ENCODE measurements at regions not wholly inside any gene's neighbourhood (a gene's known extent, or its start where the extent isn't known, plus 50 kb on each side); places are given as distances from the start of the nearest gene placed in this dataset.

DNA sequence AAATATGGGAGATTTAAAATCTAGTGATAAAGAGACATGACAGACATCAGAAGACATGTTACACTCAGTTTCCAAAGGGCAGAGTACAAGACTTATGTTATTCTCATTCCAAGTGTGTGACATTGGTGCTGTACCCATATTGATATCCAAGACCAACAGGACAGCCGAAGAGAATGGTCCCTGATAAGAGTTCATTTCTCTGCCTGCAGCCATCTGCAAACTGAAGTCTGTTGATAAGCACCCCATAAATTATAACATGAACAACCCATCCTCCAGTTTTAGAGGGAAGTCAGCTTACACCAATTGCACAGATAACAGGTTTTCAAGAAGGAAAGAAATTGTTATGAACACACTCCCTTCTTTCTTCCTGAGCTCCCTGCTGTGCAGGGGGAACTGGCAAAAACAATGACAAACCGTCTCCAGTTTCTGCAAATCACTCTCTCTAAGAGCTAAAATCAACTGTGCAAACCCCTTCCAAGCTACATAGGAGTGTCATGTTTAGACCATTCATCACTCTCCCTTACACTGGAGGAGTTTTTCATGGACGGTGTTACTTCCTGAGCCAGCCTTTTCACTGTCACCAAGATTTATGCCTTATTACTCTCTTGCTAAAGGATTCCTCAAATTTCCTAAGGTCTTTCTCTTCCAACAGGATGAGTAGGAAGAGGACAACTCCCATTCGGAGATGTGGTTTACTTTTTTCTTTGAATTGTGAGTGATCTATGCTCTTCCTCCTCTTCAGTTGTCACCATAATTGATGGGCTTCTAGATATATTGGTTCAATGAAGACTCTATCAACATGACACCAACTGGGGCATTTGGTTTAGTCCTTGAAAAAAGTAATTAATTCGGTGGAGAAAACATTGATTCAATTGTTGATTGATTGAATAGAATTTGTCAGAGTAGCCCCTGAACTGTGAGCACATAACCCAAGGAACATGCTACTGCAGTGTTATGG, 80.3 kb upstream of the FAM171A1 start:
- H3K9ac ChIP-seq (ENCODE audit: insufficient read depth in 1 of 2, low read length in 2 of 2), result no peak overlapping the region
- no peak for ATAC-seq (ENCODE audit: insufficient read depth, low FRiP score)

DNA sequence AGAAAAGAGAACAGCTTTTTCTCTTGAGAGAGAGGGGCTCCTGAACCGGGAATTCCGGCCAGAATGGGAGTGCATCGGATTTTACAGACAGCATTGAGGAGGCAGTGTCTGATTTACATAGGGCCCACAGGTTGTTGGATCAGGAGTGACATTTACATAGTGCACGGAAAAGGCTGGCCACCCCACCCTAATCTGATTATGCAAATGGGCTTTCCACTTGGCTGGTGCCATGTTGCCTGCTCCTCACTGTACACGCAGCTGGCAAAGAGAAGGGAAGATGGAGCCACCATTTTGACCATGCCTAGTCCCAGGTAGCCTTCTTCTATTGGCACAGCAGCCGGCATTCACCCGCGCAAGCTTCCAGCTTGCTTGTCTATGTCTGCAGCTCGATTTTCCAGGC, 77.5 kb upstream of the FAM171A1 start:
- DNase-seq (no peak), ATAC-seq (ENCODE audit: insufficient read depth, low FRiP score) (no peak)
- H3K36me3 ChIP-seq (ENCODE audit: control insufficient read depth in 4 of 4, insufficient read depth in 4 of 4, low read length in 4 of 4), result no peaks in the 10 kb centered on the region
- no peak overlapping the region for H3K4me3 ChIP-seq
- H3K27ac ChIP-seq (ENCODE audit: low read depth in 1 of 2, low read length in 1 of 2), result no peak overlapping the region
- H3K4me1 ChIP-seq (ENCODE audit: control insufficient read depth in 5 of 5, insufficient read depth in 5 of 5, low read length in 5 of 5), result peaks cover 0 to 20% (median 6%) of the 10 kb centered on the region in 5 donors
- H3K9ac ChIP-seq (ENCODE audit: insufficient read depth in 1 of 2, low read length in 2 of 2), result no peak overlapping the region
- H3K9me3 ChIP-seq (ENCODE audit: control insufficient read depth in 4 of 4, insufficient read depth in 3 of 4, low read length in 3 of 4), result no peaks in the 10 kb centered on the region
- WGBS, 2 donors, result 92 to 93% methylated on average over 9 of the region's 9 CpGs
- no peaks in the 10 kb centered on the region for H3K27me3 ChIP-seq (ENCODE audit: control insufficient read depth in 3 of 3, insufficient read depth in 3 of 3, low read length in 2 of 3)
- TF ChIP-seq, protein P1, sequence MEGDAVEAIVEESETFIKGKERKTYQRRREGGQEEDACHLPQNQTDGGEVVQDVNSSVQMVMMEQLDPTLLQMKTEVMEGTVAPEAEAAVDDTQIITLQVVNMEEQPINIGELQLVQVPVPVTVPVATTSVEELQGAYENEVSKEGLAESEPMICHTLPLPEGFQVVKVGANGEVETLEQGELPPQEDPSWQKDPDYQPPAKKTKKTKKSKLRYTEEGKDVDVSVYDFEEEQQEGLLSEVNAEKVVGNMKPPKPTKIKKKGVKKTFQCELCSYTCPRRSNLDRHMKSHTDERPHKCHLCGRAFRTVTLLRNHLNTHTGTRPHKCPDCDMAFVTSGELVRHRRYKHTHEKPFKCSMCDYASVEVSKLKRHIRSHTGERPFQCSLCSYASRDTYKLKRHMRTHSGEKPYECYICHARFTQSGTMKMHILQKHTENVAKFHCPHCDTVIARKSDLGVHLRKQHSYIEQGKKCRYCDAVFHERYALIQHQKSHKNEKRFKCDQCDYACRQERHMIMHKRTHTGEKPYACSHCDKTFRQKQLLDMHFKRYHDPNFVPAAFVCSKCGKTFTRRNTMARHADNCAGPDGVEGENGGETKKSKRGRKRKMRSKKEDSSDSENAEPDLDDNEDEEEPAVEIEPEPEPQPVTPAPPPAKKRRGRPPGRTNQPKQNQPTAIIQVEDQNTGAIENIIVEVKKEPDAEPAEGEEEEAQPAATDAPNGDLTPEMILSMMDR (IDR thresholded peaks at IDR 0.05; ENCODE audit: control extremely low read depth, extremely low read depth), result no peak

More for the DNA sequence above, 80.3 kb upstream of the FAM171A1 start:
- H3K9me3 ChIP-seq (ENCODE audit: control insufficient read depth in 4 of 4, insufficient read depth in 3 of 4, low read length in 3 of 4), result no peaks in the 10 kb centered on the region
- H3K27ac ChIP-seq (ENCODE audit: low read depth in 1 of 2, low read length in 1 of 2), result no peak overlapping the region
- no peaks in the 10 kb centered on the region for H3K27me3 ChIP-seq (ENCODE audit: control insufficient read depth in 3 of 3, insufficient read depth in 3 of 3, low read length in 2 of 3)
- H3K36me3 ChIP-seq (ENCODE audit: control insufficient read depth in 4 of 4, insufficient read depth in 4 of 4, low read length in 4 of 4), result no peaks in the 10 kb centered on the region
- H3K4me3 ChIP-seq, result no peak overlapping the region
- DNase-seq, result peak in 1 of 3 donors; percentile 39
- H3K4me1 ChIP-seq (ENCODE audit: control insufficient read depth in 5 of 5, insufficient read depth in 5 of 5, low read length in 5 of 5), result peaks cover 0 to 24% (median 0%) of the 10 kb centered on the region in 5 donors
- WGBS, 2 donors, result 29 to 30% methylated on average over 5 of the region's 5 CpGs
- TF ChIP-seq, protein P1 (IDR thresholded peaks at IDR 0.05; ENCODE audit: control extremely low read depth, extremely low read depth), result no peak

DNA sequence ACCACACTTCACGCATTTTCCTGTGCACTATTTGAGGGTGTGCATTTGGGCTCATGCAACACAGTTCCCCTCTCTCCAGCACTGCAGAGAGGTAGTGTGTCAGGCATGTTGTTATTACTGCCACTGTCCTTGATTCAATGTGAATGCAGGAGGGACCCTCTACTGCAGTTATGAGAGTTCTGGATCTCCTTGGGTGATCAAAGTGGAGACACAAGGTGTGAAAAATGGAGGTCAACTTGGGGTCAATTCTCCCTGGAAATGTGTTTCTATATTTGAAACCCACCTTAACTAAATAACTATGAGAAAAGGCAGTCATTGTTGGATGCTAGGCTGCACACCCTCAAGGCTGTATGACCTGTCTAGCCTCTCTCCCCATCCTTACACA, 73.9 kb upstream of the FAM171A1 start:
- no peak overlapping the region for H3K9ac ChIP-seq (ENCODE audit: insufficient read depth in 1 of 2, low read length in 2 of 2)
- no peaks in the 10 kb centered on the region for H3K36me3 ChIP-seq (ENCODE audit: control insufficient read depth in 4 of 4, insufficient read depth in 4 of 4, low read length in 4 of 4)
- H3K9me3 ChIP-seq (ENCODE audit: control insufficient read depth in 4 of 4, insufficient read depth in 3 of 4, low read length in 3 of 4), result no peaks in the 10 kb centered on the region
- no peak for ATAC-seq (ENCODE audit: insufficient read depth, low FRiP score)
- 87 to 90% methylated on average over 1 of the region's 1 CpG for WGBS, 2 donors
- TF ChIP-seq, protein P1 (IDR thresholded peaks at IDR 0.05; ENCODE audit: control extremely low read depth, extremely low read depth), result no peak
- H3K27me3 ChIP-seq (ENCODE audit: control insufficient read depth in 3 of 3, insufficient read depth in 3 of 3, low read length in 2 of 3), result no peaks in the 10 kb centered on the region
- peaks cover 0 to 7% (median 0%) of the 10 kb centered on the region in 5 donors for H3K4me1 ChIP-seq (ENCODE audit: control insufficient read depth in 5 of 5, insufficient read depth in 5 of 5, low read length in 5 of 5)
- H3K4me3 ChIP-seq, result no peak overlapping the region
- DNase-seq, result no peak
- H3K27ac ChIP-seq (ENCODE audit: low read depth in 1 of 2, low read length in 1 of 2), result no peak overlapping the region

Measured in lung (tissue), 11 donors.